Suprapubic skin (tissue), 4 donors: ENCODE measurements at regions not wholly inside any gene's neighbourhood (a gene's known extent, or its start where the extent isn't known, plus 50 kb on each side); places are given as distances from the start of the nearest gene placed in this dataset.

Source experiments
- POLR2A ChIP-seq, 2 donors: fragments of 450-650 bp; IDR thresholded peaks; one replicate each; pipeline ENCODE4 v1.6.1; 2017; ENCODE audit warnings: antibody characterized with exemption in 2 of 2, mild to moderate bottlenecking in 2 of 2, moderate library complexity in 2 of 2
- POLR2AphosphoS5 ChIP-seq, 3 donors: sonication (generic); formaldehyde crosslinking; IDR thresholded peaks; one replicate each; pipeline ENCODE4 v1.6.1; 2017; ENCODE audit warnings: antibody characterized with exemption in 3 of 3
- TF ChIP-seq, protein P1 (sequence below), 2 donors: fragments of 200-600 bp in 1 of 2; fragments of 450-650 bp in 1 of 2; sonication (generic) in 1 of 2; IDR thresholded peaks; one replicate each; pipeline ENCODE4 v1.5.1; 2016 to 2019; ENCODE audit warnings: antibody characterized with exemption in 2 of 2, mild to moderate bottlenecking in 1 of 2, moderate library complexity in 1 of 2

DNA sequence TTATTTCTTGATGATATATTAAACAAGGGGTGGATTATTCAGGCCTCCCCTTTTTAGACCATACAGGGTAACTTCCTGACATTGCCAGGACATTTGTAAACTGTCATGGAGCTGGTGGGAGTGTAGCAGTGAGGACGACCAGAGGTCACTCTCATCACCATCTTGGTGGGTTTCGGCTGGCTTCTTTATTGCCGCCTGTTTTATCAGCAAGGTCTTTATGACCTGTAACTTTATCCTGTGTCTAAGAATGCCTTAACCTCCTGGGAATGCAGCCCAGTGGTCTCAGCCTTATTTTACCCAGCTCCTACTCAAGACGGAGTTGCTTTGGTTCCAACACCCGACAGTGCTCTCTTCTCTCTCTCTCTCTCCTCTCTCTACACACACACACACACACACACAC is 221.9 kb downstream of the C16orf95 start:
- no peak for TF ChIP-seq POLR2A (IDR thresholded peaks at IDR 0.05)
- TF ChIP-seq POLR2AphosphoS5 (IDR thresholded peaks at IDR 0.05) = no peak
- TF ChIP-seq, protein P1, sequence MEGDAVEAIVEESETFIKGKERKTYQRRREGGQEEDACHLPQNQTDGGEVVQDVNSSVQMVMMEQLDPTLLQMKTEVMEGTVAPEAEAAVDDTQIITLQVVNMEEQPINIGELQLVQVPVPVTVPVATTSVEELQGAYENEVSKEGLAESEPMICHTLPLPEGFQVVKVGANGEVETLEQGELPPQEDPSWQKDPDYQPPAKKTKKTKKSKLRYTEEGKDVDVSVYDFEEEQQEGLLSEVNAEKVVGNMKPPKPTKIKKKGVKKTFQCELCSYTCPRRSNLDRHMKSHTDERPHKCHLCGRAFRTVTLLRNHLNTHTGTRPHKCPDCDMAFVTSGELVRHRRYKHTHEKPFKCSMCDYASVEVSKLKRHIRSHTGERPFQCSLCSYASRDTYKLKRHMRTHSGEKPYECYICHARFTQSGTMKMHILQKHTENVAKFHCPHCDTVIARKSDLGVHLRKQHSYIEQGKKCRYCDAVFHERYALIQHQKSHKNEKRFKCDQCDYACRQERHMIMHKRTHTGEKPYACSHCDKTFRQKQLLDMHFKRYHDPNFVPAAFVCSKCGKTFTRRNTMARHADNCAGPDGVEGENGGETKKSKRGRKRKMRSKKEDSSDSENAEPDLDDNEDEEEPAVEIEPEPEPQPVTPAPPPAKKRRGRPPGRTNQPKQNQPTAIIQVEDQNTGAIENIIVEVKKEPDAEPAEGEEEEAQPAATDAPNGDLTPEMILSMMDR (IDR thresholded peaks at IDR 0.05) = no peak
